Hindlimb muscle (tissue), 1 donor: ENCODE measurements at regions not wholly inside any gene's neighbourhood (a gene's known extent, or its start where the extent isn't known, plus 50 kb on each side); places are given as distances from the start of the nearest gene placed in this dataset.
"Not testable (repeated sequence)": the region's sequence is repeated elsewhere in the genome, so short reads cannot be mapped to it uniquely, and the experiment has no call there.

Experiments
- DNase-seq: peaks from one replicate; pipeline ENCODE4 v3.0.0-alpha.2; 2013

- DNase-seq = no peak
Measured at GRCh38 chr20:12512755-12513154, 496.0 kb upstream of the SPTLC3 start.

- no peak for DNase-seq
Measured at GRCh38 chr20:12528104-12528503, 480.7 kb upstream of the SPTLC3 start.

GRCh38 chr20:12528591-12529041 is 480.2 kb upstream of the SPTLC3 start:
- peak; percentile 2 for DNase-seq

GRCh38 chr20:12531626-12532025 is 477.1 kb upstream of the SPTLC3 start:
- no peak for DNase-seq

GRCh38 chr20:12535316-12535715 is 473.5 kb upstream of the SPTLC3 start:
- no peak for DNase-seq

- no peak for DNase-seq
Measured at GRCh38 chr20:12535770-12536169, 473.0 kb upstream of the SPTLC3 start.

- DNase-seq = no peak
Measured at GRCh38 chr20:12554426-12554825, 454.3 kb upstream of the SPTLC3 start.

GRCh38 chr20:12555369-12555768 is 453.4 kb upstream of the SPTLC3 start:
- no peak for DNase-seq

GRCh38 chr20:12555849-12556248 is 452.9 kb upstream of the SPTLC3 start:
- not testable (repeated sequence) for DNase-seq

GRCh38 chr20:12557224-12557623 is 451.5 kb upstream of the SPTLC3 start:
- DNase-seq = no peak

GRCh38 chr20:12564979-12565378 is 443.8 kb upstream of the SPTLC3 start:
- DNase-seq = no peak

GRCh38 chr20:12566596-12566995 is 442.2 kb upstream of the SPTLC3 start:
- DNase-seq = no peak

- DNase-seq = no peak
Measured at GRCh38 chr20:12570371-12570770, 438.4 kb upstream of the SPTLC3 start.

GRCh38 chr20:12573442-12573841 is 435.3 kb upstream of the SPTLC3 start:
- DNase-seq = no peak

GRCh38 chr20:12575352-12576095 is 433.2 kb upstream of the SPTLC3 start:
- DNase-seq = peak; percentile 67

- no peak for DNase-seq
Measured at GRCh38 chr20:12577213-12577612, 431.6 kb upstream of the SPTLC3 start.

GRCh38 chr20:12581644-12582289 is 427.0 kb upstream of the SPTLC3 start:
- peak; percentile 54 for DNase-seq

- DNase-seq = not testable (repeated sequence)
Measured at GRCh38 chr20:12582710-12583109, 426.1 kb upstream of the SPTLC3 start.

- DNase-seq = no peak
Measured at GRCh38 chr20:12591949-12592470, 416.8 kb upstream of the SPTLC3 start.

- no peak for DNase-seq
Measured at GRCh38 chr20:12592756-12593155, 416.0 kb upstream of the SPTLC3 start.

GRCh38 chr20:12593342-12593873 is 415.4 kb upstream of the SPTLC3 start:
- no peak for DNase-seq

- no peak for DNase-seq
Measured at GRCh38 chr20:12594410-12595088, 414.2 kb upstream of the SPTLC3 start.

- DNase-seq = no peak
Measured at GRCh38 chr20:12595841-12596240, 412.9 kb upstream of the SPTLC3 start.
